ENCODE measurements at regions not wholly inside any gene's neighbourhood (a gene's known extent, or its start where the extent isn't known, plus 50 kb on each side); places are given as distances from the start of the nearest gene placed in this dataset.
"Not testable (repeated sequence)": the region's sequence is repeated elsewhere in the genome, so short reads cannot be mapped to it uniquely, and the experiment has no call there.

GRCh38 chr2:33696234-33696633 is 97.1 kb upstream of the FAM98A start:
- no peak for DNase-seq (ENCODE audit: extremely low spot score, insufficient read length, low read depth)
- no peak for FAIRE-seq

DNA sequence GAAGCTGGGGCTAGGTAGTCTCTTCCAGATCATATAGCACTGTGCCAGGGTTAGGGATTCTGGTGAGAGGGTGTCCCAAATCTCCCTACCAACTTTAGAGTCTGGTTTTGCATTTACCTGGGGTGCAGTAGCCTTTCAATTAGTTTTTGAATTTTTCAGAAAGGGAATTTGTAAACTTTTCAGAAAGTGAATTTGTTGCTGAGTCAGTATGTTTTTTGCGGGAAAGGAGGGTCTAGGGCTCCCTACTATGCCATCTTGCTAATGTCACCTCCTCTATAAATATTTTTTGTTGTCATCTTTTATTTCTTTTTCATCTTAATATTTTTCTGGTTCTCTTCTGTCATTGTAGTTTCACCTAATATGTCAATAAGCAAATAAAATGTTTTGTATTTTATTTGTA is 95.8 kb upstream of the FAM98A start:
- DNase-seq (ENCODE audit: extremely low spot score, insufficient read length, low read depth), result no peak
- FAIRE-seq, result no peak

GRCh38 chr2:33690686-33691085 is 91.6 kb upstream of the FAM98A start:
- DNase-seq (ENCODE audit: extremely low spot score, insufficient read length, low read depth); FAIRE-seq: not testable (repeated sequence)

- no peak for FAIRE-seq
- no peak for DNase-seq (ENCODE audit: extremely low spot score, insufficient read length, low read depth)
Observed at GRCh38 chr2:33681364-33681757, 82.3 kb upstream of the FAM98A start.

DNA sequence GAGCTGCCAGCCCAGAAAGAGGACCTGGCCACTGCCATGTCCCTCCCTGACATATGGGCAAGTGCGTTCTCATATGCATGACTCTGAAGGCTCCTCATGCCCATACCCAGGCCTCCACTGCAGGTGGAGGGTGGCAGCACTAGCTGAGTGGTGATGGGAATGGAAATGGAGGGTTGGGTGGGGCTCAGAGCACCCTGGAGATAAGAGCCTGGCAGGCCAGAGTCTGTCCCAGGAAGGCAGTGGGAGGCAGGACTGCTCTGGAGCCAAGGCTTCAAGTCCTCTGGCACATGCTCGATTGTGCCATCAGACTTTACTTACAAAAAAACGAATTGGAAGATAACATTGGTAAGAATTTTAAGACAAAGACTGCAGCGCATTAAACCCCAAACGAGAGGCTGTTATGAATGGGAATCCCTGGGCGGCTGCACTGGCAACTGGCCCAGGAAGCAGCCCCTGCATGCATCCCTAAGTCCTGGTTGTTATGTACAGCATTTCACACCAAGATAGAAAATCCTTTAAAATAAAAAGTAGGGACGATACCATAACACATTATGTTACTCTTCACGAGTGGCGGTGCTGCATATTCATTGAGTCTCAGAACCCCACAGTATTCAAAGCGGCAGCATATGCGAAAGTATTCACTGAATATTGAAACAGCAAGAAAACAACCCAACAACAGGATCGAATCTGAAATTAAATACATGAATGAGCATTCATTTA is 81.7 kb upstream of the FAM98A start:
- FAIRE-seq (no peak), DNase-seq (ENCODE audit: extremely low spot score, insufficient read length, low read depth) (no peak)

GRCh38 chr2:33678436-33678835 is 79.3 kb upstream of the FAM98A start:
- no peak for DNase-seq (ENCODE audit: extremely low spot score, insufficient read length, low read depth)
- FAIRE-seq, result no peak

DNA sequence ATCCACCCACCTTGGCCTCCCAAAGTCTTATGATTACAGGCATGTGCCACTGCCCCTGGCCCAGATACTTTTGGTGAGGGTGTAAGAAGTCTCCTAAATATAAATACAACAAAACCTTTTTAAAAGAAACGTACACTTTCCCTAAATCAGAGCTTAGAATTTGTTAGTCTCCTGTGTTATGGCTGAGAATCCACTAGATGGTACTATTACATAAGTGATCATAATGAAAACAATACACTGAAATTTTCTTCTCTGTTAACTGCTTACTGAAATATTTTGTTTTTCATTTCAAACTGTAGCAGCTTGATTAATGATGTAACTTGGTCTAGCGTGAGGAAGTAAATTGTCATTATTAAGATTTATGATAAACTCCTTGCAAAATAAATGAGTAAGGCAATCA is 74.8 kb upstream of the FAM98A start:
- DNase-seq (ENCODE audit: extremely low spot score, insufficient read length, low read depth) (no peak), FAIRE-seq (no peak)

DNA sequence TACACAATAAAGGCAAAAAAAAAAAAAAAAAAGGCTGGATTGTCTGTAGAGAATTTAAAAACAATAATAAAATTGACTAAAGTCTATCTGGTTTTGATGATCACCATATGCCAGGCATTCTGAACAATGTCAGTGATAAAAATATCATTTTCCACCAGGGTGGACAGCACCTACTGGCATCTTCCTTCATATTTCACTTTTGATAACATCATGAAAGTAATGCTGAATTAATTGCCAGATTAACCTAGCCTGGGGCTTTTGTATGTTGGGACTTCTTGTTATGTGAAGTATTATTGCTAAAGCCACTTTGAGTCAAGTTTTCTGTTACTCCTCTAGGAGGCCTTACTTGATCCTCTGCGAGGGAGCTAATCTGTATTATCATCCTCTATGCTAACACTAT is 73.8 kb upstream of the FAM98A start:
- no peak for FAIRE-seq
- no peak for DNase-seq (ENCODE audit: extremely low spot score, insufficient read length, low read depth)

GRCh38 chr2:33672389-33672788 is 73.3 kb upstream of the FAM98A start:
- no peak for FAIRE-seq
- no peak for DNase-seq (ENCODE audit: extremely low spot score, insufficient read length, low read depth)

GRCh38 chr2:33671198-33671597 is 72.1 kb upstream of the FAM98A start:
- FAIRE-seq (no peak), DNase-seq (ENCODE audit: extremely low spot score, insufficient read length, low read depth) (no peak)

GRCh38 chr2:33670392-33670937 is 71.4 kb upstream of the FAM98A start:
- DNase-seq (ENCODE audit: extremely low spot score, insufficient read length, low read depth) (no peak), FAIRE-seq (no peak)

DNA sequence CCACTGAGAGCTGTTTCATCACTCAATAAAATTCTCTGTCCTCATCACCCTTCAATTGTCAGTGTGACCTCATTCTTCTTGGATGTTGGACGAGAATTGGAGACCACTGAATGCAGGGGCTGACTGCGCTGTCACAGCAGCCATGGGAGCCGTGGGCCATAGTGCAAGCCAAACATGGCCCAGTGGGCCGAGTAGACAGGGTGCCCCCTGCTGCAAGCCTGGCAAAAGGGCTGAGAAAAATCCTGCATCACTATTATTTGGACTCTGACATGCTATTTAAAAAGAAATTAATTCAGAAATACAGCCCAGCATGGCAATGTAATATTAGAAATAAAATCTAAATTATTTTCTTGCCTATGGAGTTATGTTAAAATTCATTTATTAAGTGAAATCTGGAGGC is 67.8 kb upstream of the FAM98A start:
- FAIRE-seq, result no peak
- no peak for DNase-seq (ENCODE audit: extremely low spot score, insufficient read length, low read depth)

DNA sequence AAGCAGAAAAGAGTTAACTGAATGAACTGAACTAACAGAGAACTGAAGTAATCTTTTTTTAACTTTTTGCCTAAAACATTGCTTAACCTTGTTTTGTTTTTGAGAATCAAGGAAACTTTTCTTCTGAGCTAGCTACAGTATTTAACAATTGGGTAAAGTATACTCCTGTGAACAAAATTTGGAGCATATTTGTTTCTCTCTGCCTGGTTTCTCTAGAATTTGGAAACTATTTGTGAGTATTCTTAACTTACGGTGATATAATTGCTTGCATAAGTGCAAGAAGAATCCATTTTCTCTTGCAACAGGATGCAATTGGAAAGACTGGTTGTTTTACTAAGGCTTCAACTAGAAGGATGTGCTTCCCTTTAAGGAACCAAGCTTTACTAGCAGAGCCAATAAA is 65.9 kb upstream of the FAM98A start:
- FAIRE-seq (no peak), DNase-seq (ENCODE audit: extremely low spot score, insufficient read length, low read depth) (no peak)

- no peak for FAIRE-seq
Observed at GRCh38 chr2:33660416-33661123, 61.5 kb upstream of the FAM98A start.

GRCh38 chr2:33655626-33656320 is 56.7 kb upstream of the FAM98A start:
- DNase-seq (ENCODE audit: extremely low spot score, insufficient read length, low read depth) (no peak), FAIRE-seq (no peak)

More at GRCh38 chr2:33660416-33661123, 61.5 kb upstream of the FAM98A start:
- no peak for DNase-seq (ENCODE audit: extremely low spot score, insufficient read length, low read depth)

DNA sequence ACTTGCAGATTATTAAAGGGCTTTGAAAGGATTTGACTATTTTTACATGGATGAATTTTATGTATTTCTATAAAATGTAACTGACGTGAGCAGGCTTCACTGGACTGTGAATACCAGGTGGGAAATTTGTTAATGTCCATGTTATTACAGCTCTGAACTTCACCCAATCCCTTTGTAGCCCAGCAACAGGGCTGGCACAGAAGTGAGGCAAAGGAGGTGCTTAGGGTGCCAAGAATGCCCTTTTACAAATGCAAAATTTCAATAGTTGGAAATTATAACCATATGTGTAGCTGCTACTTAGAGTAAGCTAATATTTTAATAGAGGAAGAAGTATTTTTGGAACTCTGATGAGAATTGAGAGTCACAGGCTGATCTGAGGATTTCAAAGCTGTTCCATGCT is 53.7 kb upstream of the FAM98A start:
- DNase-seq (ENCODE audit: extremely low spot score, insufficient read length, low read depth) (no peak), FAIRE-seq (no peak)

DNA sequence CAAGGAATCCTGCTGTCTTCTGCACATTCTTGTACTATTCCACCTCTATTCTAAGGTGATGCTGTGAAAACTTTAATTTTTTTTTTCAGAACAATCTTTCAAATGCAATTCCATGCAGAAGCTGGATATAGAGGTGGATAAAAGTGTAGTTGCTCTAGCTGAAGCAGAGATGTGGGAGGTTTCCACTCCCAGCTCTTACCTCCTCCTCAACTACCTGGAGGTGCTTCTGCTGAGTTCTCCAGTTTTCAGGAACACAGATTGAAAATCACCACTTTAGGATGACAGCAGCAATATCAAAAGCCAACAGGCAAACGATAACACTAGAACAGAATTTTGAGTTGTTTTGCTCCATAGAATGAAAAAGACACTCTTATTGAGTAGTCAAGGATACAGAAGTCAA is 51.1 kb upstream of the FAM98A start:
- FAIRE-seq (no peak), DNase-seq (ENCODE audit: extremely low spot score, insufficient read length, low read depth) (no peak)
